Inferior parietal cortex (tissue), 1 donor: ENCODE measurements at regions not wholly inside any gene's neighbourhood (a gene's known extent, or its start where the extent isn't known, plus 50 kb on each side); places are given as distances from the start of the nearest gene placed in this dataset.
"Not testable (repeated sequence)": the region's sequence is repeated elsewhere in the genome, so short reads cannot be mapped to it uniquely, and the experiment has no call there.

ENCODE experiments used
- DNase-seq: peaks from one replicate; pipeline ENCODE4 v3.0.0-alpha.2; 2016; ENCODE audit errors: extremely low spot score

DNA sequence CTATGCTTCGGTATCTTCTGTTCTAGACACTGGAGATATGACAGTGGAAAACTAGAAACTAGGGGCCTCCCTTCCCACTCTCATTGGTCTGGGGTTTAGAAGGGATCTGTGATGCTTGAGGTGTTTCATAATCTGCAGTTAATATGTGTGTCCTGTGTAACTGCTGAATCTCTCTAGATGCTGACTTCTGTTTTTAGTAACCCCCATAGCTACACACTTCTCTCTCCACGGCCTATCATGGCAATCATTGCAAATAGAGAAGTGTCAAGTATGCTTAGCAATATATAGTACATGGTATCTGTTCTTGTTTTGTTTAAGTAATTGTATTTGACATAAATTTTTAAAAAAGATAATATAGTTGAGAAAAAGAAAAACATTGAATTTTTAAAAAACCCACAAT, 394.6 kb upstream of the MMS22L start:
- no peak for DNase-seq

DNA sequence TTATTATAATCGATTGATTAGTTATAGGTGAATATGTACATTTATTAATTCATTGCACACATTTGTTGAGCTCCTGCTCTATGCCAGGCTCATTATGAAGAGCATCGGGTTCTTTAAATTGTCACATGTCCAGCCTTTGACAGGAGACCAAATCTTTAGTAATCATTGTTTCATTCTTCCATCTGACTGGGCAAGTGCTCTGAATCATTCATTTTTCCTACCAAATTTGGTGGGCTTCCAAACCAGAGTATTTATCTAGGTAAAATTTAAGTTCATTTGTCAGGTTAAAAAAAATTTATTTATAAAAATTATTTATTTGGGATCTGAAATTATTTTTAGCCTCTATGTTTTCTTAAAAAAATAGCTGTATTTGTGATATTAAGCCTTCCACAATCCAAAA, 404.9 kb upstream of the MMS22L start:
- DNase-seq: no peak

DNA sequence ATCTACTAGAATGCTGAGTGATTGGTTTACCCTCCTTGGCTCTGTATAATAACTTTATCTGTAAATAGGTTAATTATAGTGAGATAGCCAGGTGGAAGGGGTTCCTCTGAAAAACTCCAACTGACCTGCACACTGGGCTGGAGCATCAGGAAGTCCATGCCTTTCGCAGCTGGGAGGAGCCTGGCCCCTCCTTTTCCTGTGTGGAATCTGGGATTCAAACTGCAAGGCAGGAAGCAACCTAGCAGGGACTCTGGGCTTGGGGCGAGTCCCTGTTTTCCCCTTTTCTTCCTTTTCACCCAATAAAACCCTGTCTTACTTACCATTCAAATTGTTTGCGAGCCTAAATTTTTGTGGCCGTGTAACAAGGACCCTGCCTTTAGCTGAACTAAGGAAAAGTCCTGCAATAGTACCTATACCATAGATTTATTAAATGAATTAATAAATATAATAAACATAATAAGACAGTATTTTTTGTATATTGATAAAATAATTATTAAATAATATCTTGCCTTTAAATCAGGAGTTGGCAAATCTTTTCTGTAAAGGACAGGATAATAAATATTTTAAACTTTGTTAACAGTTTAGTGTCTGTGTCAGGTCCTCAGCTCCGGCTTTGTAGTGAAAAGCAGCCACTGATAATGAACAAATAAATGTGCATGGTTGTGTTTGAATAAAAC, 406.2 kb upstream of the MMS22L start:
- no peak for DNase-seq

DNA sequence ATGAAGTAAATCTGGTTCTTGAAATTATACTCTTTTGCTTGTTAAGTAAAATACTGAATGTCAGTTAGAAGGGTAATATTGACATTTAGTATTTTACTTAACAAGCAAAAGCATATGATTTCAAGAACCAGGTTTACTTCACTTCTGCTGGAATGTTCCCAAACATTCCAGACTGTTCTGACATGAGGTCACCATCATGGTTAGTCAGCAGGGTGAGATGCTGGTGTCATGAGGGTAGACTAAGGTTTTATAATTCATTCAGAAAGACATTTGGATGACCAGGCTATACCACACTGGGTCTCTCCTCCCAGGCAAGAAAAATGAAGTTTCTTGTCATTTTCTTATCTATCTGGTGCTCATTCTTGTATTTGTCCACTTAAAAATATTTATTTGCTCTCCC, 414.4 kb upstream of the MMS22L start:
- no peak for DNase-seq

DNA sequence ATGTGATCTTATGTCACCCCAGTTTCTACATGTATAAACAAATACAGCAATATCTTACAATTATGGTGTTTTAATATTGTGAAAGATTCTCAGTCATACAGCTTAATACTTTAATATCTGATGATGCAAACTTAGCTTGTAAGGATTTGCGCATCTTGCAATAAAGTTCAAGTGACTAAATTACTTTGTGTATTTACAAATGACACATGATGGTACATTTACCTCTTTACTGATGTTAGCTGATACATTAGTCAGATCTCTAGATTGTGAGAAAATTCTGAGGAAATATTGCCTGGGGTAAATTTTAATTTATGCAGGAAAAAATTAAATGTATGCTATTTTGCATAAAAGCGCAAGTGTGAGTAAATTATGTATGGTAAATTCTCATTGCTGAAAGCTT, 418.8 kb upstream of the MMS22L start:
- DNase-seq: no peak

DNA sequence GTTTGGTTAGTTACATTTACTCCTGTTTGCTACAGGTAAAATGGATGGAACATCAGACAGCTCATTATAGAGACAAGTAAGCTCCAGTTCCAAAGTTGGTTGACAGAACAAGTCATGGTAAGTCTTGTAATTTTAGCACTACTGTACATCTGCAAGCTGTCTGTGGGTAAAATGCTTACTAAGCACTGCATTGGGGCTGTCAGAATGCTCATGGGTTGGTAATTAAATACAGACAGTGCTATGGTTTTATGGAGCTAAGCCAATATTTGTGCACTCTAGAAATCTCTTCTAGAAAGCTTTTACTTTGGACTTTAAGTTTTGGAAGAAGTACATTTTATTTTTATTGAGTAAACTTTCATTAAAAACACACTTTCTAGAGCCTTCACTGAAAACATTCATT, 419.2 kb upstream of the MMS22L start:
- no peak for DNase-seq

DNA sequence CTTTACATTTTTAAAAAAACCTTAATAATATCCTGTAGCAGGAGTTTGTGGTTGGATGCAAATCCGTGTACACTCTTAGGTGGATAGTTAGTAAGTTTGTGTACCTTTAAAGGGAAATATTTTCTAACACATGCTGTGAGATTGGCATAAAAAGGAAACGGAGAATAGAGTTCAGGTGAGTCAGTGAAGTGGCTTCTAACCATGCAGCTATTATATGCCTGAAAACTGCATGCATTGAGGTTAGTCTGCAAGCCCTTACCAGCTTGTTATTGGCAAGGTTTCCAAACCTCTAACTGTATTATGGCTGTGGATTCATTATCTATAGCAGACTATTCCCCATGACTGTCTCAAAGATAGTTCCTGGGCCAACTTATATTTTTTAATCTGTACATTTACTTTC, 420.6 kb upstream of the MMS22L start:
- no peak for DNase-seq

DNA sequence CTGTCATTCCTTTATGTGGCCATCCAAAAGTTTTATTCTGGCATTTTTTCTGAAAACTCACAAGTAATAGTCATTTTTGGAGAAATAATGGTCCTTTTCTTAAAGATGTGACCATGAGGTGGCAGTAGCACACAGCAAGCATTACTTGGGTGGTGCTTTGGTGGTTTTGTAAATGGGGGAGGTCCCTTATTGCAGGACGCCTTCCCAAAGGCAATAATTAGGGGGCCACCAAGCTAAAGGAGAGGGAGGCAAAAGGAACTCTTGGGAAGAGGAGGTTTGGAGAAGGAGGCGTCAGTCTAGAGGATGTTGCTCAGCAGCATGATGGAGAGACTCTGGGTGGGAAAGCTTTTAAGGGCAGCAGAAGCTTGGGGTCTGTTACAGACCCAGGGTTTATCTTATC, 422.6 kb upstream of the MMS22L start:
- DNase-seq: peak; percentile 47

DNA sequence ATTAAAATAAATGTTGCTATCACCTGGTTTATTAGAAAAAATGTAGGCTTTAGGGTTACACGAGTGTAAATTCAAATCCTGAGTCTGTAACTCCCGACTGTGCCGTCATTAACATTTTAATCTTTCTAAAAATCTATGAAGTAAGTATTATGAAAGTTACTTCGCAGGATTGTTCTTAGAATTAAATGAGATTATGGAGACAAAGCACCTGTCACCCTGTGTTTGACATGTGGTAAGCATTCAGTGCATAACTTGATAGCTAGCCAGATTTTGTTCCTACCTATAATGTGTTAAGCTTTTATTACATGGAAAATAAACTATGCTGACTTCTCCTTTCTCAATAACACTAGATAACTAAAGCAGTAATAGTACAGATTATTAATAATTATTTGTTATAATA, 429.7 kb upstream of the MMS22L start:
- no peak for DNase-seq

DNA sequence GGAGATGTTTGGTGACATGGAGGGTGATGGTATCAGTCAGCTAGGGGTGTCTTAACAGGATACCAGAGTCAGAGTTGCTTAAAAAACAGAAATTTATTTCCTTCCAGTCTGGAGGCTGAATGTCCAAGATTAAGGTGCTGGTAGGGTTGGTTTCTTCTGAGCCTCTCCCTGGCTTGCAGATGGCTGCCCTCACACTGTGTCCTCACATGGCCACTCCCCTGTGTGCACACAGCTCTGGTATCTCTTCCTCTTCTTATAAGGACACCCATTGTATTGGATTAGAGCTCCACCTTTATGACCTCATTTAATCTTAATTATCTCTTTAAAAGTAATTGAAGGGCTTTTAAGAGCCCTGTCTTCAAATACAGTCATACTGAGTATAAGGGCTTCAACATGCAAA, 431.8 kb upstream of the MMS22L start:
- no peak for DNase-seq

DNA sequence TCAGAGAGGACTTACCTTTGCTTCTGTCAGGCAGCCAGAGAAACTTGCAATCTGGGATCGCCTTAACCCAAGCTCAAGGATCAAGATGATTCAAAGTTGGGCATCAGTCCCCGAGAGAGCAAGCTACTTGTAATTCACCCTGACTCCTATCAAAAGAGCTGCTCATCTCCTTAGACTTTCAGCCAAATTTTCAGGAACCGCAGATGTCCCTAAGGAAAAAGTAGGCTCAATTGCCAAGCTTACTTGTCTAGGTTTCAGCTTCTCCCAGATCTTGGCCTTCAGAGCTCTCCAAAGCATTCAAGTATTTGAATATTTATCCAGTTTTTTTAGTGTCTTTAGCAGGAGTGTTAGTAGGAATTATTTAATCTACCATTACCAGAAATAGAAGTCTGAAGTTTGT, 434.1 kb upstream of the MMS22L start:
- no peak for DNase-seq

DNA sequence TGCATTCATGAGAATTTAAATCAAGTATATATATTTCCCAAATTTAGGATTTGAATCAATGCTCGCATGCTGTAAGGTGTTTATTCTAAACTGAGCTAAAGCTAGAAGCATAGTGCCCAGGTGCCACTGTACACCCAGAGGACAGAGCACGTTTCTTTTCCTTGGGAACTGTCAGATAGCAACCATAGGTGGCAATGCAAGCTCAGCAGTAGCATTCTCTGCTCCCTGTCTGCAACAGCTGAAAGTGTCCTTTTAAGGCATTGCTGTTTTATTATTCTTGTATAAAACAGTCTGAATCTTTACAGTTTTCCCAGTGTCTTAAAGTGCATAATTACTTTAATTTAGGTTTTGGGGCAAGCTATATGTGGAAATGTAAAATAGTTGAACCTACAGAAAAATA, 443.4 kb upstream of the MMS22L start:
- DNase-seq: no peak

DNA sequence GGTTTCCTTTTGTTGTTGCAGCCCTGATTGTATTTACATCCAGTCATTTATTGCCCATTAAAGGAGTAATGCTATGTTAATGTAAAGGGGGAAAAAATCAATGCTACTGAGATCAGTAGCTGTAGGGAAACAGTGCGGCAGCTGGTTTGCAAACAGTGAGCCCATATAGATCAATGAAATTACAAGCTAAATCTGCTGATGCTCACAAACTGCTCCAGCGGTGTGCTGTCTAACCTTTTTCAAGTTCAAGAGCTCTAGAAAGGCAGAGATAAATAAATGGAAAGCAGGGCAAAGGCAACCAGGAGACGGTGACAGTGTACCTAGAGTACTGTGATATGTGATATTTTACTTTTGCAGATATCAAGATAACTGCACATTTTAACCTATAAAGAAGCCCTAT, 449.0 kb upstream of the MMS22L start:
- DNase-seq: no peak

DNA sequence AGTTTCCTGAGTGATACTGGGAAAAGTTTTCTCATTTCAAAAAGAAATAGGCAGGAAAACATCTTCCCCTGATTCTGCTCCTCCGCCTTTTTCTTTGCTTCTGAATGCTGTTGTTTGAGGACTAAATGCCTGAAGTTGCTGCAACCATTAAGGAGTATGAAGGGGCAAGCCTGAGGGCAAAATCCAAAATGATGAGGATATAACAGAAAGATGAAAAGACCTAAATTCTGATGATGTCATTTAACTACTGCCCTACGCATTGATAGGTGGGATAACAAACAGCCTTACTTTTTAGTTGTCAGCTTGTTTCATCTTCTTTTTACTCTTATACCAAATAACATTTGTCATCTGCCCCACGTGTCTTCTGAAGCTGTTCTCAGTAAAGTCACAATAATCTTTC, 474.6 kb upstream of the MMS22L start:
- DNase-seq: no peak

DNA sequence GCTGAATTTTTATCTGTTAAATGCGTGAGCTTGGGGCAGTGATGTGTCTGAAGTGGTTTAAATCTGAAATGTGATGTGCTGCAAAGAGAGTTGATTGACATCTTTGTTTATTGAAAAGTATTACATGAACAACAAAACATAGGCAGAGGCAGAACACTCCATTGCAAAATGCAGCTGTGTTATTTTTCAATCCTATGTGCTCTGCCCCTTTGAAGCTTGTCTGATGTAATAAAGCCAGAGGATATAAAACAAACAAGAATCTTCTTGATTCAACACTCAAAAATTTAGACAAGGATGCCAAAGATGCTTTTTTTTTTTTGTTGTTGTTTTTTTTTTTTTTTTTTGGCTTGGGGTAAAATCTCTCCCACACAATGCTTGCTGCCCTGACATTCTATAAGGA, 482.4 kb upstream of the MMS22L start:
- DNase-seq: no peak

DNA sequence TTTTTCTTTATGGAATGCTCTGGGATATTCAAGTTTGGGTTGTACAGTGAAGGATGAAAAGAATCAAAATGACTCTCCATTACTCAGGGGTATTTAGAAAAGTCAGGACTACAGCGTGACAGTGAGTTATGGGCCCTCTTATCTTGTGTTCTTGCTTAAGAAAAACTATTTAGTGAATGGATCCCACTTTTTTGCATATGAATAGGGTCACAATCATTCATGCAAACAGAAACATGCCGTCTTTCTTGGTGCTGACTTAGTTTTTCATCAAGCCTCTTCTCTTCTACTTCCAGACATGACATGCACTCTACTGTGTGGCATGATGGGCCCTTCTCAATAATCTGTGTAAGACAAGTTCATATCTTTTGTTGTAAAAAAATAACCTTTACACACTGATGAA, 488.4 kb upstream of the MMS22L start:
- no peak for DNase-seq

DNA sequence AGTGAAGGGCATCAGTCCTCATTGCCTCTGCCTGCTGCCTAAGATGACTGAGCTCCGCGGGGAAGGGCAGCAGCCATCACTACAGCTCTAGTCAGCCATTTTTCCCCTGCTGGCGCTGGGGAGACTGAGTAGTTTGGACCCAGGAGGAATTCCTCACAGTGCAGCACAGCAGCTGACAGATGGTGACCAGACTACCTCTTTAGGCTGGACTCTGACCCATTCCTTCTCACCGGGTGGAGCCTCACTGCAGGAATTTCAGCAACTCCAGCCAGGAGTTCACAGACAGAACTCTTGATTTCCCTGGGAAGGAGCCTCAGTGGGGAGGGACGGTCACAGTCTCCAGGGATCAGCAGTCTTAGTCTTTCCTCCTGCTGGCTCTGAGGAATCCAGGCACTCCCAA, 492.0 kb upstream of the MMS22L start:
- DNase-seq: no peak

DNA sequence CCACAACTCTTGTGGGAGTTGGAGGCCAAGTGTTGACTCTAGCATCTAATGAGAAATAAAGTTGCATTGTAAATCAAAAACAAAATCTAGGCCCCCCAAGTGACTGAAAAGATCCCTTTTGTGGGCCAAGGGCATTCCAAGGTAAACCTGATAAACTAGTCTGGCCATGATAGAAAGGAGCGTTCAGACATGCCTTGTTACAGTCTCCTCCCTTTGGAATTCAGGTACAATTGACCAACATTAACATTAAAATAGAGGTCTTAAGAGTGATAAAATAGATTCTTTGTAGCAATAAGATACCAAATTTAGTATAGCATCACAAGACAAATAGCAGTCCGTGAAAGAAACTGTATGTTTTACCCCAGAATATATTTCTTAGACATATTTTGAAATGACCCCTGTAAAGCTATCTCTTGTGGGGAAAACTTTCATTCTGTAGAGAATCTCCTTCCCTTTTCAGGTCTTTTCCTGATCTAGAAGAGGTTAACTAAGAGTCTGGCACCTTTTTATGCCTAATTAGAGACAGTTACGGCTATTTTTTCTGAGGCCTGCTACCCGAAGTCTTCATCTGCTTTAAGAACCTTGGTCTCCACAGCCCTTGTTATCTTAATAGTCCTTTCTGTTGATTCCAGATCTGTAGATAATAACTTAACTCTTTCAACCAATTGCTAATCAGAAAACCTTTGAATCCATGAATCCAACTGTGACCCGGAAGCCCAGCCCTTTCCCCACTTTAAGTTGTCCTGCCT, 495.4 kb upstream of the MMS22L start:
- no peak for DNase-seq

DNA sequence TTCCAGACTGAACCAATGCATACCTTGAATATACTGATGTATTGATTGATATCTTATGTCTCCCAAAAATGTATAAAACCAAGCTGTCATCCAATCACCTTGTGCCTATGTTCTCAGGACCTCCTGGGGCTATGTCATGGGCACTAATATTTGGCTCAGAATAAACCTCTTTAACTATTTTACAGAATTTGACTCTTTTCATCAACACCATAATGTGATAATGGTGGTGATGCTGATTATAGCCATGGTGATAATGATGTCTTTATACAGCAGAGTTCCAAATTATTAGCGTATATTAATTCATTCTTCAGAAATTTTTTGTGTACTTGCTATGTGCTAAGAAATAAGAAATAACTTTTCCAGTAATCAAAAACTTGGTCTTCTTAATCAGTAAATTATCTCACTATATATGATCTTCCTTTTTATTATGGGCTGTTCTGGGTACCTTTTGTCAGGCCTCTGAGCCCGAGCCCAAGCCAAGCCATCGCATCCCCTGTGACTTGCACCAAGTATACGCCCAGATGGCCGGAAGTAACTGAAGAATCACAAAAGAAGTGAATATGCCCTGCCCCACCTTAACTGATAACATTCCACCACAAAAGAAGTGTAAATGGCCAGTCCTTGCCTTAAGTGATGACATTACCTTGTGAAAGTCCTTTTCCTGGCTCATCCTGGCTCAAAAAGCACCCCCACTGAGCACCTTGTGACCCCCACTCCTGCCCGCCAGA, 496.2 kb upstream of the MMS22L start:
- not testable (repeated sequence) for DNase-seq

DNA sequence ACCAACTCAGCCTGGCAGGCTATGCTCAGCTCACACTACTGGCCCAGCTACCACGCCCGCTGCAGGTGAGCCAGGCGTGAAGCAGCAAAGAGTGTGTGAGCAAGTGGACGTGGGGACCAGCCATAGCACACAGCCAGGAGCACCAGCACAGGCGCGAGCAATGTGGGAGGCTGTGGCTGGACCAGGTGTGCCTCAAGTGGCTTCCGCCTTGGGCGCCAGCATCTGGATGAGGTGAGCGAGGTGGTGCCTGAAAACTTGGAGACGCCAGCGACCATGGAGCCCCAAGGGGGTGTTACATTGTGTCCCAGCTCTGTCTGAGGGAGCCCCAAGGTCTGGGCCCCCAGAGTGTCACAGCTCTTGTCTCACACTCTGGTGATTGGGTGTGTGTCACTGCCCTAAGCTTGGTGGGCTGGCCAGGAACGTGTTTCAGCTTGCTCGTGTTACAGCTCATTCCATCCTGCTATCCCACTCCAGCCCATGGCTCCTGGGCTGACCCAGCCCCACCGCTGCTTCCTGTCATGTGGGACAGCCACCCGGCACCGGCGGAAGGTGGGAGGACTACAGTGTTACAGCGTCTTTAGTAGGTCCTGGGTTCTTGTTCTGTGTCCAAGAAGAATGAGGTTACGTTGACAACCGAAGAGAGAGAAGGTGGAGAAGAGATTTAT, 508.0 kb upstream of the MMS22L start:
- no peak for DNase-seq

DNA sequence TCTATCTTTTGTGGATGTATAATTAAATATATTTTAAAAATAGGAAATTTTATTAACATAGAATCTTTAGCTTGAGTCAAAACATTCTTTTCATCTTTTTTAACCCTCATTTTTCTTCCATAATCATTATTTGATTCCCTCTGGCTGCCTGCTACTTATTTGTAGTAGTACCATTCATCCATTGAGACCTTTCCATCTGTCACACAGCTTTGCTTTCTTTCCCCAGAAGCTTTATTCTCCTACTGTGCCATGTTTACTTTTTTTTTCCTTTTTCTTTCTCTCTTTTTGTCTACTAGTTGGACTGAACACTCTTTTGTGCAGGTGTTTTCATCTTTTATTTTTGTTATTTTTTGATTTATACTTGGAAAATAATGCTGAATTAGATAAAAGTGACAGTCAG, 522.6 kb upstream of the MMS22L start:
- DNase-seq: no peak

DNA sequence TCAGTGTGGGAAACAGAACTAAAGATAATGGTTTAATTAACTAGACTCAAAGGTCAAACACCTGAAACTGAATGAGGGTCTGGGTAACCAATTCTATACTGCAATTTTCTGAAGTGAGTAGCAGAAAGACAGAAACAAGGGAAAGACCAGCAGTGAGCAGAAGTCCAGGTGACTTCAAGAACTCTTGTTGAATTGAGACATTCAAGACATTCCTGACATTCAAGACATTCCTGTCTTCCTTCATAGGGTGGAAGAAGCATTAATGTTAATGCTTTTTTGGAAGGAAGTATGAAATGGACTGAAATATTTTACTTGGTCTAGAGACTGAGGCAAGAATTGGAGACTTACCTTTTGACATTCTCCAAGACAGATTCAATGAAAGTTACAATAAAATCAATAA, 529.9 kb upstream of the MMS22L start:
- DNase-seq: no peak
